OCI-LY3 (cell line): ENCODE measurements at regions not wholly inside any gene's neighbourhood (a gene's known extent, or its start where the extent isn't known, plus 50 kb on each side); places are given as distances from the start of the nearest gene placed in this dataset.
A peak's percentile ranks its signal among the peaks of the same experiment; 100 is the strongest.

Source experiments
- H2AFZ ChIP-seq: fragments of 200-600, 300-600 bp; shearing (Covaris generic); 2 replicates; pipeline ENCODE4 v1.6.0; 2014; ENCODE audit warnings: antibody characterized with exemption, low read depth, low read length
- H3K27ac ChIP-seq: fragments of 200-600, 300-600 bp; sonication (generic); 2 replicates; pipeline ENCODE4 v1.5.1; 2014; ENCODE audit warnings: mild to moderate bottlenecking, low read length, moderate library complexity, mixed read lengths
- H3K27me3 ChIP-seq: fragments of 200-600, 300-600 bp; sonication (generic); 2 replicates; pipeline ENCODE4 v1.6.1; 2014; ENCODE audit warnings: low read depth, low read length, mixed read lengths
- H3K36me3 ChIP-seq: fragments of 200-600, 300-600 bp; sonication (generic); replicated peaks from 2 replicates; pipeline ENCODE3; 2014; ENCODE audit warnings: low read depth, low read length, mixed read lengths
- H3K4me1 ChIP-seq: fragments of 300-600, 200-600 bp; sonication (generic); 2 replicates; pipeline ENCODE4 v1.6.1; 2014; ENCODE audit warnings: low read length, mixed read lengths
- H3K4me2 ChIP-seq: fragments of 200-600, 300-600 bp; sonication (generic); 2 replicates; pipeline ENCODE4 v1.6.1; 2014; ENCODE audit warnings: low read length, mixed read lengths
- H3K4me3 ChIP-seq: fragments of 300-600, 200-600 bp; sonication (generic); 2 replicates; pipeline ENCODE4 v1.5.1; 2014; ENCODE audit warnings: antibody characterized with exemption, mild to moderate bottlenecking, low read length, moderate library complexity
- H3K79me2 ChIP-seq: fragments of 300-600, 200-600 bp; shearing (Covaris generic); 2 replicates; pipeline ENCODE4 v1.6.1; 2014; ENCODE audit warnings: mild to moderate bottlenecking, low read length, mixed read lengths
- H3K9ac ChIP-seq: fragments of 300-600, 200-600 bp; shearing (Covaris generic); 2 replicates; pipeline ENCODE4 v1.6.0; 2014; ENCODE audit warnings: mild to moderate bottlenecking, low read length, moderate library complexity
- H3K9me3 ChIP-seq: fragments of 200-600, 300-600 bp; shearing (Covaris generic); 2 replicates; pipeline ENCODE4 v1.6.1; 2014; ENCODE audit warnings: low read length, mixed read lengths; ENCODE audit not compliant: insufficient read depth
- H4K20me1 ChIP-seq: fragments of 200-600, 300-600 bp; sonication (generic); 2 replicates; pipeline ENCODE4 v1.6.1; 2016; ENCODE audit warnings: low read length, mixed read lengths; ENCODE audit not compliant: insufficient read depth
- EZH2phosphoT487 ChIP-seq: fragments of 200-600 bp; shearing (Covaris generic); IDR thresholded peaks from 2 replicates; pipeline ENCODE4 v1.6.1; 2018; ENCODE audit warnings: antibody characterized with exemption, mixed run types, low read depth
- TF ChIP-seq, protein P1 (sequence below): fragments of 200-600, 300-600 bp; sonication (generic); IDR thresholded peaks from 2 replicates; pipeline ENCODE4 v1.5.1; 2014; ENCODE audit warnings: antibody characterized with exemption, low read length, low read depth

DNA sequence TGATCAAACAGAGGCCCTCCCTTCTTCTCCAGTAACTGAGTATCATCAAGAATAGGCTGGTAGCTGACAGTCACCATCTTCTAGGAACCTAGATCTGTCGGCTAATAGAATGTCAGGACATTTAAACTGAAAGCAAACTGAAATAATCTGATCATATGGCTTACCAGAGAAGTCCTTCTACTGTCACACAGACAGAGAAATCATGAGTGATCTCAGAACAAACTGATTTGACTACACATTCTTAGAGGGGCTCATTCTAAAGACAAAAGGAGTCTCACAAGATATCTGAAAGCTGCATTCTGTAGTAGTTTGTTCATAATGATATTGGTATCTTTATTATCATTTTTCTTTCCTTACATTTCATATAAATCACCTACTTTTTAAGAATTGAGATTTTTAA is 130.9 kb upstream of the ADCY1 start:
- Histone ChIP-seq H3K4me3 (no peak overlapping the region), H3K9me3 (no peaks in the 10 kb centered on the region), H3K36me3 (no peaks in the 10 kb centered on the region), H3K27me3 (no peaks in the 10 kb centered on the region), H3K27ac (peak overlapping the region; percentile 62), H3K4me1 (peaks cover 62% of the 10 kb centered on the region), H3K9ac (peak overlapping the region; percentile 16; the same call in 1 of the 2 replicates), H4K20me1 (no peaks in the 10 kb centered on the region), H3K79me2 (no peaks in the 10 kb centered on the region), H3K4me2 (peak overlapping the region; percentile 35), H2AFZ (peak overlapping the region; percentile 57)
- TF ChIP-seq, protein P1, sequence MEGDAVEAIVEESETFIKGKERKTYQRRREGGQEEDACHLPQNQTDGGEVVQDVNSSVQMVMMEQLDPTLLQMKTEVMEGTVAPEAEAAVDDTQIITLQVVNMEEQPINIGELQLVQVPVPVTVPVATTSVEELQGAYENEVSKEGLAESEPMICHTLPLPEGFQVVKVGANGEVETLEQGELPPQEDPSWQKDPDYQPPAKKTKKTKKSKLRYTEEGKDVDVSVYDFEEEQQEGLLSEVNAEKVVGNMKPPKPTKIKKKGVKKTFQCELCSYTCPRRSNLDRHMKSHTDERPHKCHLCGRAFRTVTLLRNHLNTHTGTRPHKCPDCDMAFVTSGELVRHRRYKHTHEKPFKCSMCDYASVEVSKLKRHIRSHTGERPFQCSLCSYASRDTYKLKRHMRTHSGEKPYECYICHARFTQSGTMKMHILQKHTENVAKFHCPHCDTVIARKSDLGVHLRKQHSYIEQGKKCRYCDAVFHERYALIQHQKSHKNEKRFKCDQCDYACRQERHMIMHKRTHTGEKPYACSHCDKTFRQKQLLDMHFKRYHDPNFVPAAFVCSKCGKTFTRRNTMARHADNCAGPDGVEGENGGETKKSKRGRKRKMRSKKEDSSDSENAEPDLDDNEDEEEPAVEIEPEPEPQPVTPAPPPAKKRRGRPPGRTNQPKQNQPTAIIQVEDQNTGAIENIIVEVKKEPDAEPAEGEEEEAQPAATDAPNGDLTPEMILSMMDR = no peak
- TF ChIP-seq EZH2phosphoT487 = no peak

DNA sequence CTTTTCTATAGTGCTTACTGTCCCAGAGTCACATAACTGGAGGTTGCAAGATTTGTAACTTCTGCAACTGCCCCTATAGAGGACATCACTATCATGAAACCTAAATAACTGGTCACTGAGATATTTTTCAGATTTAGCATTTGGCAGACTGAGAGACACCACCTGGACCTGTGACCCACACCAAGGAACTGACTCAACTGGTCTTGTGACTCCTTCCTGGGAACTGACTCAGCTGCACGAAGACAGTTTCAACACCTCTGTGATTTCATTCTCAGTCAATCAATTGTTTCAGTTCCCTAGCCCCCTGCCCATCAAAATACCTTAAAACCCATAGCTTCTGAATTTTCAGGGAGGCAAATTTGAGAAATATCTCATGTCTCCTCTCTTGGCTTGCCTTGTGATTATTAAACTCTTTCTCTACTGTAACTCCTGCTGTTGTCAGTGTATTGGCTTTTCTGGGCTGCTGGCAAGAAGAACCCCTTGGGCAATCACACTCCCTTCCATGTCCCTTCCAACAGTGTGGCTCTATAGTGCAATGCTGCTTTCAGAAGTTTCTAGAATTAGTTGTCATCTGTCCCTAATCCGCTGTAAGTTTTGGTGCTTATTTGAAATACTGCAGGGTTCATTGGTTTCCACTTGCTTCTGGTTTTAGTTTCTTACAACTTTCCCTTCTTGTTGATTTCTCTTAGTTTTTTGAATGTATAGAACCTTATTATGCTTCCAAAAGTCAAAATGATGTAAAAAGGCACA is 127.8 kb upstream of the ADCY1 start:
- Histone ChIP-seq H4K20me1 (no peaks in the 10 kb centered on the region), H3K36me3 (no peaks in the 10 kb centered on the region), H3K9me3 (no peaks in the 10 kb centered on the region; the same call in none of the 2 replicates), H3K9ac (peak overlapping the region; percentile 51; the same call in 1 of the 2 replicates), H3K79me2 (no peaks in the 10 kb centered on the region), H3K4me2 (peak overlapping the region; percentile 47), H3K4me1 (peaks cover 69% of the 10 kb centered on the region), H2AFZ (no peak overlapping the region; the same call in 1 of the 2 replicates), H3K4me3 (no peak overlapping the region), H3K27ac (peak overlapping the region; percentile 95), H3K27me3 (no peaks in the 10 kb centered on the region)
- no peak for TF ChIP-seq EZH2phosphoT487
- TF ChIP-seq, protein P1 = no peak

DNA sequence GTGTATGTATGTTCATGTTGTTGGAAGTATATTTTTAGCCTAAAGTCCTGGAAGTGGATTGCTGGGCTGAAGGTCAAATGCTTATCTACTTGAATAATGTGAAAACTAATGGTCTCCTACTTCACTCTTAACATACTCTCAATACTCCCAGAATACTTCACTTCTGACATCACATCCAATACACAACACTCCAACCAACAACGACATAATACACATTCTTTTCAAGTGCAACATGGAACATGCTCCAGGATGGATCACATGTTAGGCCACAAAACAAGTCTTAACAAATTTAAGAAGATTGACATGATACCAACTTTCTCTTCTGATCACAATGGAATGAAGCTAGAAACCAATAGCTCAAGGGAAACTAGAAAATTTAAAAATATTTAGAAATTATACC is 126.9 kb upstream of the ADCY1 start:
- Histone ChIP-seq H2AFZ (no peak overlapping the region), H3K4me3 (no peak overlapping the region), H4K20me1 (no peaks in the 10 kb centered on the region), H3K27ac (peak overlapping the region; percentile 95), H3K9me3 (no peaks in the 10 kb centered on the region; the same call in none of the 2 replicates), H3K36me3 (no peaks in the 10 kb centered on the region), H3K79me2 (no peaks in the 10 kb centered on the region), H3K4me2 (peak overlapping the region; percentile 47; the same call in 1 of the 2 replicates), H3K4me1 (peaks cover 69% of the 10 kb centered on the region), H3K27me3 (no peaks in the 10 kb centered on the region), H3K9ac (peak overlapping the region; percentile 46; the same call in 1 of the 2 replicates)
- no peak for TF ChIP-seq EZH2phosphoT487
- TF ChIP-seq, protein P1 = no peak

DNA sequence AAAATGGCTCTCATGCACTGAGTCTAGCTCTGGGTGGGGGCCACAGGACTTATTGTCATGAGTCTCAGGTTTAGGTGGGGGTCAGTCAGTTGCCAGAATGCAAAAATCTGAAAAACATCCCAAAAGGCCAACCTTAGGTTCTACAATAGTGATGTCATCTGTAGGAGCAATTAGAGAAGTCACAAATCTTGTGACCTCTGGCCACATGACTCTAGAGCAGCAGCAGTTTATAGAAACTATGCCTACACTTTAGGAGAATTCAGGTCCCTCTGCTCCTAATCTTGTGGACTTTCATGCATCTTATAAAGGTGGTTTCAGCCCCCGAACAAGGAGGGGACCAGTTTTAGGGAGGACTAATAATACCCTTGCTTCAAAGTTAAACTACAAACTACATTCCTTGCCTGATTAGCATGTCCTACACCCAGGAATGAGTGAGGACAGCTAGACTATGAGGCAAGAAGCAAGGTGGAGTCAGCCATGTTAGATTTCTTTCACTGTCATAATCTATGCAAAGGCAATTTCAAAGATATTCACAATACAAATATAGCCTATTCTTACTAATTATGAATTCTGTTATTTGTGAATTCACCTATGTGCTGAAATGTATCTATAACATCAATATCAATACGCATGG is 123.5 kb upstream of the ADCY1 start:
- TF ChIP-seq, protein P1 = no peak
- TF ChIP-seq EZH2phosphoT487 = no peak
- H3K9me3 ChIP-seq = no peaks in the 10 kb centered on the region; the same call in none of the 2 replicates
- H3K9ac ChIP-seq = no peak overlapping the region

More for the DNA sequence above, 123.5 kb upstream of the ADCY1 start:
- Histone ChIP-seq H3K4me3 (no peak overlapping the region), H2AFZ (peak overlapping the region; percentile 45; the same call in 1 of the 2 replicates), H3K27me3 (no peaks in the 10 kb centered on the region), H4K20me1 (no peaks in the 10 kb centered on the region), H3K79me2 (no peaks in the 10 kb centered on the region), H3K4me2 (no peak overlapping the region; the same call in 1 of the 2 replicates), H3K27ac (no peak overlapping the region), H3K36me3 (no peaks in the 10 kb centered on the region), H3K4me1 (peaks cover 36% of the 10 kb centered on the region)
